Muscle layer of colon (tissue), 2 donors: ENCODE measurements at regions not wholly inside any gene's neighbourhood (a gene's known extent, or its start where the extent isn't known, plus 50 kb on each side); places are given as distances from the start of the nearest gene placed in this dataset.

Source experiments
- H3K27ac ChIP-seq: one replicate; pipeline ENCODE4 v1.7.0; 2013; ENCODE audit warnings: low read depth, mild to moderate bottlenecking, low read length, moderate library complexity
- H3K27me3 ChIP-seq, 2 donors: one replicate each; pipeline ENCODE4 v1.7.0; 2013; ENCODE audit warnings: low read length in 2 of 2, mild to moderate bottlenecking in 2 of 2; ENCODE audit not compliant: insufficient read depth in 2 of 2, control insufficient read depth in 1 of 2
- H3K36me3 ChIP-seq: one replicate; pipeline ENCODE4 v1.7.0; 2013; ENCODE audit warnings: mild to moderate bottlenecking, low read length; ENCODE audit not compliant: insufficient read depth
- H3K4me1 ChIP-seq: one replicate; pipeline ENCODE4 v1.7.0; 2013; ENCODE audit warnings: mild to moderate bottlenecking, low read length; ENCODE audit not compliant: insufficient read depth
- H3K4me3 ChIP-seq, 2 donors: one replicate each; pipeline ENCODE4 v1.7.0; 2013; ENCODE audit warnings: low read length in 2 of 2, low read depth in 1 of 2, mild to moderate bottlenecking in 1 of 2, moderate library complexity in 1 of 2
- H3K9ac ChIP-seq: one replicate; pipeline ENCODE4 v1.7.0; 2013; ENCODE audit warnings: low read length
- H3K9me3 ChIP-seq: one replicate; pipeline ENCODE4 v1.7.0; 2013; ENCODE audit warnings: mild to moderate bottlenecking, low read length
- donor health status: abdominal sarcoma.
- donor health status: Adenocarcinoma of cecum.

DNA sequence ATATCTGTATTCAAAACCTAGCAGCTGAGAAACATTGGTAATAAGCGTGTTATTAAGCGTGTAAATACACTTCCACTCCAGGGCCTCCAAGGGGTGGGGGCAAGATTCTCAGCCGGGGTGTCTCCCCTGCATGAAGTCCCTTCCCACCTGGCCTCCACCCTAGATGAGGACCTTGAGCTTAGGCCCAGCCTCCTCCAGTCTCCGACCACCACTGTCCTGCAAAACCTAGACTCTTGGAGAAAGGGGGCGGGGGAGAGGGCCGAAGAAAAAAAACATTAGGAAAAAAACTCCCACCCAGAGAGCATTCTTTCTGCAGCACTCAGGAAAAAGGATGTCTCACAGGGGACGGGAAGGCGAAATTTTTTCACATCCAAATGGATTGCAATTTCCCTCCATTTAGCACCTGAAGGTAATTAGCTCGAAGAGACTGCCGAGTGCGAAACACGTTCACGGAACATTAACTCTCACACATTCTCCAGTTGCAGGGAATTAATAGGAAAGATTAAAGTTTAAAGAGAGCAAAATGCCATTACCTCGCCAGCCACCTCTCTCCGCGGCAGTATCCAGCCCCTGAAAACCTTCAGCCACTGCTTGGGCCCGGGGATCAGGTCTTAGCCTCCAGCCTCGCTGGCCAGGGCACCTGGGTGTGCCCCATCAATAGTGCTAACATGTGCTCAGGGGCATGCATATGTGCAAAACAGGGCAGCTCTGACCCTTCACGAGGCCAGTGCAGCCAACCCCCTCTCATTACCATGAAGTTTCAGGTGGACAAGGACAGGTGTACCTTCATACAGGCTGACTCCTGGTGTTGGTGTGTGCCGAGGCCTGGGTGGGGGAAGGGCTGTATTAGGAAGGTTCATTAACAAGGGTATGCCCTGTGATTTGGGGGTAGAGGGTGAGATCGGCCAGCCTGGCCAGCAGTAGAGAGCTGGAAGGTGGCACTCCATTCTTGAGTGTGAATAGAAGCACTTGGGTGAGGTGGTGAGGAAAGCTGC, 77.2 kb downstream of the HIF1AN start:
- Histone ChIP-seq H3K9me3 (no peaks in the 10 kb centered on the region), H3K4me3 (no peak overlapping the region), H3K27me3 (peaks cover 0 to 20% of the 10 kb centered on the region in 2 donors), H3K27ac (no peak overlapping the region), H3K36me3 (no peaks in the 10 kb centered on the region), H3K9ac (no peak overlapping the region), H3K4me1 (no peaks in the 10 kb centered on the region)

DNA sequence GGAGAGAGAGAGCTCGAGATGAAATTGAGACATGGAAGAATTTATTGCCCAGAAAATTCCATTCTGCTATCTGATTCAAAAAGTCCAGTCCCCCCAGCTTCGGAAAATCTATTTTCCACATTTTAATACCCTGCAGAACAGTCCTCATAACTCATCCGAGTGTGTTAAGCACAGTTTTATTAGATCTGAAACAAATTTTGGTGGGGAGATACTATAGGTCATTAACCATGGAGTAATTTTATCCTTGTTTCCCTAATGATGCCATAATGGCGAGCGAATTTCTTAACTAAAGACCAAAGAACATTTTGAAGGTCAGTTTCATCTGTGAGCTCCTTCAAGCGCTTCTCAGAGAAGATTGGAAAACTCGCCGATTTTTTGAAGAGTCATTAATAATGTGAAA, 78.1 kb downstream of the HIF1AN start:
- Histone ChIP-seq H3K9ac (no peak overlapping the region), H3K27me3 (peaks cover 0 to 20% of the 10 kb centered on the region in 2 donors)

DNA sequence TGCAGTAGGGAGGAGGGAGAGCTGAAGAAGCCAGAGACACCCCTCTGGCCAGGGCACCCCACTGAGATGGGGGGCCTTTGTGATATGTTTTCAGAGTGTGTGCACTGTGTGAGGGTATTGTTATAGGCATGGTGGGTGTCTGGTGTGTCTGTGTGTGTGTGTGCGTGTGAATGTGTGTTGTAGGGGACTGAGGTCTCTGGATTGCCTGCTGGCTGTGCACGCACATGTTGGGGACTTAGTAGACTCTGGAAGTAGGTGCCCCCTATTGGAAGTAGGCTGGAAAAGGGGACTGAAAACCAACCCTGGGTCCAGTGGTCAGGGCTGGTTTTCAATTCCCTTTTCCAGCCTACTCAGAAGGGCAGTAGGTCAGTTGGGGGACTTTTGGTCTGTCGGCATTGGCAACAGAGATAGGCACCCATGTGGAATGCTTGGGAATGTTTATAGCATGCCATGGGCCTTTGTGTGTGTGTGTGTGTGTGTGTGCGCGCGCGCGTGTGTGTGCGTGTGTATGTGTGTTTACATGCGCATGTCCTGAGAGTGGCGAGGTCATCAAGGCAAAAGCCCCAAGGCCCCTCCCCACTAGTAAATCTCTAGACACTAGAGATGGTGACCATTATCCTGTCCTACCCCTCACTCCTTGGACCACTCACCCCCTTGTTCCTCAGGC, 78.8 kb downstream of the HIF1AN start:
- Histone ChIP-seq H3K4me1 (no peaks in the 10 kb centered on the region), H3K27ac (no peak overlapping the region), H3K36me3 (no peaks in the 10 kb centered on the region), H3K9ac (no peak overlapping the region), H3K4me3 (no peak overlapping the region), H3K9me3 (no peaks in the 10 kb centered on the region), H3K27me3 (peaks cover 0 to 20% of the 10 kb centered on the region in 2 donors)

More for the DNA sequence above, 78.1 kb downstream of the HIF1AN start:
- Histone ChIP-seq H3K36me3 (no peaks in the 10 kb centered on the region), H3K27ac (no peak overlapping the region), H3K4me1 (no peaks in the 10 kb centered on the region), H3K4me3 (no peak overlapping the region), H3K9me3 (no peaks in the 10 kb centered on the region)

DNA sequence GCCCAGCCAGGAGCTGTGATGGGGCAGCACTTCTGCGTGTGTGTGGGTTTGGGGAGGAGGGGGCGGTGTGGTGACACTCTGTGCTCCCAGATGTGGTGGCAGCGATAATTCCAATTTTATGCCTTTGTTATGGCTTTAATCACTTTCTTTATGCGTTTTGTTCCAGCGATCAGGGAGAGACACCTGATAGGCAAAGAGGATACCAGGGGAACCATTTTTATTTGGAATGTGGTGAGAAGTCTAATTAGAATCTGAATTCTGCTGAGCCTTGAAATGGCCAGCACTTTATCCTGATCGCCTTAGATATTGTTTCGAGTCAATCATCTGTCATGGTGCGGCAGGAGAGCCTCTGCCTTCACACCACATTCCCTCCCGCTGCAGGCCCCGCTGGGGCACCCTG, 79.5 kb downstream of the HIF1AN start:
- Histone ChIP-seq H3K27ac (no peak overlapping the region), H3K27me3 (peaks cover 3 to 26% of the 10 kb centered on the region in 2 donors), H3K36me3 (no peaks in the 10 kb centered on the region), H3K9me3 (no peaks in the 10 kb centered on the region), H3K4me1 (no peaks in the 10 kb centered on the region), H3K4me3 (no peak overlapping the region), H3K9ac (no peak overlapping the region)

DNA sequence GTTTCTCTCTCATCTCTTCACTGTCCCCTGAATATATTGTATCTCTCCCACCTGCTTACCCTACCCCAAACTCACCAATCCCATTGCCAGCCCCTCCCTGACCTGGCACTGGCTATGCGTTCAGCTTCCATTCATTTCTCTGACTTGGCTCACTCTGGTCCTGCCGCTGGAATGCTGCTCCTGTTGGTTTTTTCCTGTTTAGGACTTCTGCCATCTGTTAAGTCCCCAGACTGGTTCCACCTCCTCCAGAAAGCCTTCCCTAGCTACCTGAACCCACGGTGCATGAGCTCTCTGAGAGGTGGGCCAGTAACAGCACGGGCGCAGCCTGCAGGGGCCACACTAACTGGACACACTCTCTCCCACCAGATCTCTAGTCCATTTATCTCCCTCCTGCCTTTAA, 80.2 kb downstream of the HIF1AN start:
- no peak overlapping the region for H3K27ac ChIP-seq
- no peak overlapping the region for H3K4me3 ChIP-seq
- H3K9ac ChIP-seq = no peak overlapping the region
- H3K4me1 ChIP-seq = no peaks in the 10 kb centered on the region
- no peaks in the 10 kb centered on the region for H3K9me3 ChIP-seq
- H3K27me3 ChIP-seq = peaks cover 10 to 33% of the 10 kb centered on the region in 2 donors
- no peaks in the 10 kb centered on the region for H3K36me3 ChIP-seq

DNA sequence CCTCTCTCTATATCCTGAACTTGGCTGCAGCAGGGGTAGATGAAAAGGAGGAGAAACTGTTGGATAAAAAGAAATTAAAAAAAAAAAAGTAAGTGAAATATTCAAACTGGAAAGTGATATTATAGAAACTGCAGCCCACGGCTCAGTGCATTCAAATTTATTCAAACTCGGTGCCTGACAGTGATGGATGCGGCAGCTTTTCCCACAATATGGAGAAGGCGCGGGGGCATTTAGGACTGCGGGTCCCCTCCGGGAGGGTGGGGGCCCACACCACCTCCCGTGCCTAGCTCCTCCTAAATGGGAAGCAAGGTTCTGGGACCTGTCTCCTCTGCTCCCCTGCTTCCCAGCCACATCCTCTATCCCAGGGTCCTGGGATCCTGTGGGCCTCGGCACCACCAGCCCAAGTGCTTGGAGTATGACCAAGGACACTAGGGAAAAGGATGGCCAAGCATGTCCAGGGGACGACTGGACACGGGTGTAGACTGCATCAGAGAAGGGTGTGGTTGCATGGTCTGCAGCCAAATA, 82.4 kb downstream of the HIF1AN start:
- peaks cover 15 to 45% of the 10 kb centered on the region in 2 donors for H3K27me3 ChIP-seq

DNA sequence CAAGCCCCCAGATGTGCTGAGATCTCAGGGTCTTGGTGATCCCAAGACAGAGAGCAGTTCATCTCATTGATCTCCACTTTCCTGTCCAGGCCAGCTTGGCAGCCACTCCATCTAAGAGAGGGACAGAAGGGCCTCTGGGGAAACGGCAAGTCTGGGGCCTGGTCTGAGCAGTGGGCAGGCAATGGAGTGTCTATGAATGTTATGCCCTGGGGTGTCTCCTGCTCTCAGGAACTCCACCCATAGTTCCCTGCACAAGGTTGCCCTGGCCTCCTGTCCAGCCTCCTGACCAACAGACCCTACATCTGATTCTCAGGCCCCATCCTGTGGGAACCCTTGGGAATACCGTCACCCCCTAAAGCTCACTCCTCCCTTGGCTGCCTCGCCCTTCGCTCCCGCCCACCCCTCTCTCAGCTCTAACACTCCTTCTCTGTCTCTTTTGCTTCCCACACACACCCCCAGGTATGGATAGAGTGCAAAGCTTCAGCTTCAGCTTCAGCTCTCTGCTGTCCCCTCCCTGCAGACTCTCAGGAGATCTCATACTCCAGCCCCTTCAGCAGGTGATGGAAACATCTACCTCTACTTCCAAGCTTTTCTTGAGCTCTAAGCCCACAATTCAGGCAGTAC, 83.0 kb downstream of the HIF1AN start:
- Histone ChIP-seq H3K4me1 (no peaks in the 10 kb centered on the region), H3K36me3 (no peaks in the 10 kb centered on the region), H3K9me3 (no peaks in the 10 kb centered on the region), H3K4me3 (no peak overlapping the region), H3K27ac (no peak overlapping the region), H3K27me3 (peaks cover 18 to 49% of the 10 kb centered on the region in 2 donors), H3K9ac (no peak overlapping the region)

More for the DNA sequence above, 82.4 kb downstream of the HIF1AN start:
- Histone ChIP-seq H3K27ac (no peak overlapping the region), H3K9me3 (no peaks in the 10 kb centered on the region), H3K4me1 (no peaks in the 10 kb centered on the region), H3K4me3 (no peak overlapping the region), H3K9ac (no peak overlapping the region), H3K36me3 (no peaks in the 10 kb centered on the region)

DNA sequence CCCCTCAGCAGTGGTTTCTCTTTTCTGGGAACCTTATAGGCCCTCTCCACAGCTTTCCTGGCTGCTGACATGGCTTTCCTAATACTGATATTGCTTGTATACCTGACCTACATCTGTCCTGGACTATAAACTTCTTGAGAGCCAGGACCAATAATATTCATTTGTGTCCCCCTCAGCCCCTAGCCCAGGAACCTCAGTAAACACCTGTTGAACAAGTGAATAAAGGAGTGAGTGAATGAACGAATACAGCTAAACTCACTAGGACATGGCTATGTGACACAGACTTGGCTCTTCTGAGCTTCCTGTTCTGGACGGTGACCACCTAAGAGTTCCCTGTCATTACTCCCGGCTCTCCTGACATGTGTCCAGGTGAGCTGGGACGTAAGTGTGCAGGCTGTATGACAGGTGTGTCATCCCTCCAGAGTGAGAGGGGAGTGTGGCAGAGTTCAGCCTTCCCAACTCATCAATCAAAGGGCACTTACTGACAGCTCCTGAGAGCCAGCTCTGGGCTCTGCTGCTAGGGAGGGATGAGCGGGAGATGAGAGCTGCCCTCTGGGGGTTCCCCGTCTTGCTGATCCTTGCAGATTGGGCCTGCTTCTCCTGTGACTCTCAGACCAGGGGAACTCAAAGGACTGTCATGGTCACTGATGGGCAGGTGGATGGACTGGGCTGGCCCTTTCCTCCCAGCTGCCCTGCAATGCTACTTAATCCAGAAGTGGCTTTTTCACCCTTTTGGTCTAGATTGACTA, 84.5 kb downstream of the HIF1AN start:
- no peak overlapping the region for H3K4me3 ChIP-seq
- H3K27me3 ChIP-seq = peaks cover 18 to 54% of the 10 kb centered on the region in 2 donors
- no peak overlapping the region for H3K27ac ChIP-seq
- H3K4me1 ChIP-seq = no peaks in the 10 kb centered on the region
- no peaks in the 10 kb centered on the region for H3K36me3 ChIP-seq
- H3K9me3 ChIP-seq = no peaks in the 10 kb centered on the region
- H3K9ac ChIP-seq = no peak overlapping the region

DNA sequence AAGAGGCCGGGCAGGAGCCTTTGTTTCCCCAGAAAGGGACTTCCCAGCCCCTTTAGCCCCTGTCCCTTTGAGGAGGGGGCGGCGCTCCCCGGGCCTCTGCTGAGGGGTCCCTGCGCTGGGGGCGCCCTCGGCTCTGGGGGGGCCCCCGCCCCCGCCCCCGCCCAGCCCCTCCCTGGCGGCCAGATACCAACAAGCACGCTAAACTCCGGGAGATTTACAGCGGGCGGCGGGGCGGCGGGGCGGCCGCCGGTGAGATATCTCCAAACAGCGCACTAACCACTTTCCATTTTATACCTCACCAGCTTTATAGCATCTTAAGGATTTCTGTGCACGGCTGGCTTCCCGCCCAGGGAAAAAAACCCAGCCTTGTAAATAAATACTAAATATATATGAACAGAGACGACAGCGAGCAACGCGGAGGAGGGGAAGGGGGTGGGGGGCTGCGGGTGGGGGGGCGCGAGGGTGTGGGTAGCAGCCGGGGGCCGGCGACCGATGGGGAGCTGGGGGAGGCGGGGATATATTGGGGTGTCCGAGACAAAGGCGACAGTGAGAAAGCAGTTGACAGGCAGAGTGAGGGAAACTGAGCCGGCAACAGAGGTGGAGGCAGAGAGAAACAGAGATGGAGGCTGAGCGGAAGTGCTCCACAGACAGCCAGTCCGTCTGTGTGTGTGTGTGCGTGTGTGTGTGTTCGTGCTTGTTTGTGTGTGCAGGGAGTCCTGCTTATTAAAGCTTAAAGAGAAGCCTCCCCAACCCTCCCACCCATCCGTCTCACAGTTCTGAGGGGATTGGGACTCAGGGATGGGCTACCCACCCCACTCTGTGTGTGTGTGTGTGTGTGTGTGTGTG, 85.8 kb downstream of the HIF1AN start:
- Histone ChIP-seq H3K36me3 (no peaks in the 10 kb centered on the region), H3K4me1 (no peaks in the 10 kb centered on the region), H3K27ac (no peak overlapping the region), H3K9me3 (no peaks in the 10 kb centered on the region), H3K4me3 (no peak overlapping the region), H3K9ac (no peak overlapping the region), H3K27me3 (peaks cover 23 to 57% of the 10 kb centered on the region in 2 donors)

DNA sequence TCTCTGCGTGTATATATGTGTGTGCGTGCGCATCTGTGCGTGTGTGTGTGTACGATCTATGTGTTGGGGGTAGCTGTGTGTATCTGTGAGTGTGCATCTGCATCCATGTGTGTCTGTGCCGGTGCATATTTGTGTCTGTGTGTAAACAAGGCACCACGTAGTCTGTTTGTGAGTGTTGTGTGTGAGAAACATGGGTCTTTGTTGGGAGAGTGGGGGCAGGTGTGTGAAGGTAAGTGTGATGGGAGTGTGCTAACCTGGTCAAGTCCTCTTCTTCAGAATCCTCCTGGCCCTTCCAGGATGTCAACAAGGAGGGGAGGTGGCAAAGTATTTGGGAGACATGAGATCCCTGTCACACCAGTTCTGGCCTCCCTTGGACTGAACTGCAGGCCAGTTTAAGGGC, 87.2 kb downstream of the HIF1AN start:
- H3K36me3 ChIP-seq = no peaks in the 10 kb centered on the region
- no peaks in the 10 kb centered on the region for H3K4me1 ChIP-seq
- no peaks in the 10 kb centered on the region for H3K9me3 ChIP-seq
- H3K27me3 ChIP-seq = peaks cover 23 to 50% of the 10 kb centered on the region in 2 donors
- H3K4me3 ChIP-seq = no peak overlapping the region
- H3K27ac ChIP-seq = no peak overlapping the region
- H3K9ac ChIP-seq = no peak overlapping the region
